Activated T-cell treated with anti-CD3 and anti-CD28 coated beads for 48 hours (primary cell): ENCODE measurements at regions not wholly inside any gene's neighbourhood (a gene's known extent, or its start where the extent isn't known, plus 50 kb on each side); places are given as distances from the start of the nearest gene placed in this dataset.

Experiments
- DNase-seq: peaks from one replicate; pipeline ENCODE4 v3.0.0-alpha.2; 2020; ENCODE audit warnings: low read depth

- DNase-seq: no peak
Observed at GRCh38 chr5:6236170-6236793, 142.1 kb downstream of the MED10 start.

GRCh38 chr5:6235726-6236125 lies 142.6 kb downstream of the MED10 start:
- DNase-seq: no peak

- no peak for DNase-seq
Observed at GRCh38 chr5:6228257-6229250, 149.8 kb downstream of the MED10 start.

GRCh38 chr5:6225121-6225607 lies 153.2 kb downstream of the MED10 start:
- DNase-seq: no peak

GRCh38 chr5:6224406-6224805 lies 153.9 kb downstream of the MED10 start:
- no peak for DNase-seq

- DNase-seq: no peak
Observed at GRCh38 chr5:6222899-6223298, 155.4 kb downstream of the MED10 start.

- DNase-seq: no peak
Observed at GRCh38 chr5:6222121-6222520, 156.2 kb downstream of the MED10 start.

- no peak for DNase-seq
Observed at GRCh38 chr5:6221141-6221626, 157.2 kb downstream of the MED10 start.

GRCh38 chr5:6220346-6221088 lies 157.8 kb downstream of the MED10 start:
- no peak for DNase-seq

- DNase-seq: no peak
Observed at GRCh38 chr5:6218517-6218916, 159.8 kb downstream of the MED10 start.

- no peak for DNase-seq
Observed at GRCh38 chr5:6218116-6218515, 160.2 kb downstream of the MED10 start.

- no peak for DNase-seq
Observed at GRCh38 chr5:6216471-6217075, 161.8 kb downstream of the MED10 start.

- DNase-seq: no peak
Observed at GRCh38 chr5:6215891-6216290, 162.5 kb downstream of the MED10 start.

- DNase-seq: no peak
Observed at GRCh38 chr5:6212244-6212643, 166.1 kb downstream of the MED10 start.

- no peak for DNase-seq
Observed at GRCh38 chr5:6206501-6206900, 171.8 kb downstream of the MED10 start.

- DNase-seq: no peak
Observed at GRCh38 chr5:6202968-6203365, 175.4 kb downstream of the MED10 start.

- DNase-seq: no peak
Observed at GRCh38 chr5:6202149-6202967, 176.0 kb downstream of the MED10 start.

GRCh38 chr5:6201631-6202030 lies 176.7 kb downstream of the MED10 start:
- no peak for DNase-seq

- no peak for DNase-seq
Observed at GRCh38 chr5:6198531-6198930, 179.8 kb downstream of the MED10 start.

GRCh38 chr5:6197427-6197826 lies 180.9 kb downstream of the MED10 start:
- no peak for DNase-seq
